HCT116 (cell line): ENCODE measurements at regions not wholly inside any gene's neighbourhood (a gene's known extent, or its start where the extent isn't known, plus 50 kb on each side); places are given as distances from the start of the nearest gene placed in this dataset.

ENCODE experiments used
- ATAC-seq: fragments of 200-7000 bp; cut with Tn5 transposase; 2 replicates; pipeline ENCODE4 v1.9.1; 2020; ENCODE audit warnings: mild to moderate bottlenecking, moderate library complexity
- BruUV-seq: library from RNA; stranded (reverse); fragments of 400-500 nt; replicated peaks from 2 replicates; lab custom pipeline; 2021; lab: Mats Ljungman, UMichigan
- CTCF ChIA-PET: fragments of 300-600 bp; sonication (Branson Sonifier 250); formaldehyde crosslinking; loops from one replicate; lab custom pipeline; 2021; ENCODE audit warnings: antibody characterized with exemption; lab: Charles Lee
- POLR2A ChIA-PET: fragments of 300-600, 350-600 bp; sonication (Branson Sonifier 250); formaldehyde crosslinking; loops from one replicate; lab custom pipeline; 2021; ENCODE audit warnings: antibody characterized with exemption; lab: Charles Lee
- RAD21 ChIA-PET, 2 experiments: fragments of 300-600 bp; sonication (Branson Sonifier 250); formaldehyde crosslinking; loops; one replicate each; lab custom pipeline; 2023; ENCODE audit warnings: low total read pairs in 2 of 2; ENCODE audit not compliant: uncharacterized antibody in 2 of 2, unreplicated experiment in 2 of 2, low non-redundant PET in 1 of 2; lab: Charles Lee
- DNase-seq: peaks from one replicate; pipeline ENCODE4 v3.0.0-alpha.2; 2010; ENCODE audit warnings: low read depth, low spot score
- H2AFZ ChIP-seq: fragments of 200-600 bp; shearing (Covaris generic), sonication (generic); 2 replicates; pipeline ENCODE4 v1.6.1; 2017; ENCODE audit warnings: low read depth, mixed run types, mixed read lengths, antibody characterized with exemption, low read length; ENCODE audit not compliant: poor library complexity, severe bottlenecking
- H3K27ac ChIP-seq: 2 replicates; pipeline ENCODE4 v1.5.1; 2012; ENCODE audit warnings: low read depth, low read length
- H3K27me3 ChIP-seq: fragments of 200-600 bp; sonication (generic); 2 replicates; pipeline ENCODE4 v1.6.1; 2016; ENCODE audit warnings: mixed run types, low read length, mixed read lengths; ENCODE audit not compliant: insufficient read depth
- H3K36me3 ChIP-seq, 2 experiments: fragments of 200-500 bp in 1 of 2; fragments of 200-600 bp in 1 of 2; sonication (Bioruptor generic) in 1 of 2; sonication (generic) in 1 of 2; 2 replicates each; pipeline versions ENCODE4 v1.5.1 to v1.6.1; 2014 to 2016; ENCODE audit warnings: low read length in 2 of 2, inconsistent platforms in 1 of 2, mixed read lengths in 1 of 2, mixed run types in 1 of 2; ENCODE audit not compliant: insufficient read depth in 2 of 2, control insufficient read depth in 1 of 2
- H3K4me1 ChIP-seq, 2 experiments: fragments of 200-600 bp in 1 of 2; sonication (generic) in 1 of 2; 2 replicates each; pipeline versions ENCODE4 v1.5.1 to v1.6.1; 2012 to 2017; ENCODE audit warnings: low read length in 2 of 2, inconsistent platforms in 1 of 2, mild to moderate bottlenecking in 1 of 2, mixed read lengths in 1 of 2, mixed run types in 1 of 2, moderate library complexity in 1 of 2; ENCODE audit not compliant: insufficient read depth in 2 of 2, control insufficient read depth in 1 of 2
- H3K4me2 ChIP-seq: fragments of 200-600 bp; sonication (generic); 2 replicates; pipeline ENCODE4 v1.6.1; 2017; ENCODE audit warnings: mixed run types, low read length, mixed read lengths
- H3K4me3 ChIP-seq, 2 experiments: fragments of 200-600 bp in 1 of 2; sonication (generic) in 1 of 2; replicated peaks in 1 of 2; 2 replicates each; pipeline ENCODE4 v1.5.1; 2011 to 2016; ENCODE audit warnings: low read length in 2 of 2, control low read depth in 1 of 2, low read depth in 1 of 2, mild to moderate bottlenecking in 1 of 2, mixed read lengths in 1 of 2, mixed run types in 1 of 2
- H3K79me2 ChIP-seq: fragments of 200-600 bp; sonication (generic); 2 replicates; pipeline ENCODE4 v1.6.1; 2017; ENCODE audit warnings: mild to moderate bottlenecking, mixed run types, low read length, moderate library complexity, mixed read lengths; ENCODE audit not compliant: insufficient read depth
- H3K9ac ChIP-seq: fragments of 200-600 bp; sonication (generic); 2 replicates; pipeline ENCODE4 v1.6.1; 2016; ENCODE audit warnings: low read length, mixed read lengths
- H3K9me2 ChIP-seq: fragments of 200-600 bp; sonication (generic), shearing (Covaris generic); 2 replicates; pipeline ENCODE4 v1.6.1; 2017; ENCODE audit warnings: mixed run types, mild to moderate bottlenecking, moderate library complexity; ENCODE audit not compliant: insufficient read depth
- H3K9me3 ChIP-seq, 2 experiments: fragments of 200-500 bp in 1 of 2; fragments of 200-600 bp in 1 of 2; sonication (Bioruptor generic) in 1 of 2; sonication (generic) in 1 of 2; 2 replicates each; pipeline ENCODE4 v1.6.1; 2014 to 2017; ENCODE audit warnings: low read length in 2 of 2, mixed read lengths in 2 of 2, inconsistent platforms in 1 of 2, low read depth in 1 of 2, mild to moderate bottlenecking in 1 of 2, mixed run types in 1 of 2, moderate library complexity in 1 of 2; ENCODE audit not compliant: control insufficient read depth in 1 of 2, insufficient read depth in 1 of 2
- H4K20me1 ChIP-seq: fragments of 200-600 bp; sonication (generic), shearing (Covaris generic); 2 replicates; pipeline ENCODE4 v1.6.1; 2017; ENCODE audit warnings: mixed run types, mild to moderate bottlenecking, moderate library complexity; ENCODE audit not compliant: insufficient read depth
- EGR1 ChIP-seq: IDR thresholded peaks from 2 replicates; pipeline ENCODE4 v1.6.1; 2012; ENCODE audit warnings: low read depth
- ELF1 ChIP-seq: IDR thresholded peaks from 2 replicates; pipeline ENCODE4 v1.6.1; 2012; ENCODE audit warnings: low read depth, borderline replicate concordance
- EZH2 ChIP-seq: fragments of 200-600 bp; sonication (generic); IDR thresholded peaks from 2 replicates; pipeline ENCODE4 v1.6.1; 2017; ENCODE audit warnings: antibody characterized with exemption, mixed run types
- EZH2phosphoT487 ChIP-seq: fragments of 200-600 bp; IDR thresholded peaks from 2 replicates; pipeline ENCODE4 v1.6.1; 2018; ENCODE audit warnings: antibody characterized with exemption, borderline replicate concordance
- POLR2A ChIP-seq: IDR thresholded peaks from 2 replicates; pipeline ENCODE4 v1.7.0; 2011; ENCODE audit warnings: borderline replicate concordance; ENCODE audit not compliant: insufficient read depth, insufficient read length; ENCODE audit errors: extremely low read depth
- RAD21 ChIP-seq: IDR thresholded peaks from 2 replicates; pipeline ENCODE4 v1.6.1; 2012; ENCODE audit warnings: low read depth, mild to moderate bottlenecking
- SIN3A ChIP-seq: IDR thresholded peaks from 2 replicates; pipeline ENCODE4 v1.6.1; 2012; ENCODE audit warnings: low read depth
- SRF ChIP-seq: IDR thresholded peaks from 2 replicates; pipeline ENCODE4 v1.6.1; 2012; ENCODE audit warnings: low read depth
- TCF7L2 ChIP-seq: IDR thresholded peaks from 2 replicates; pipeline ENCODE4 v1.7.0; 2011; ENCODE audit warnings: borderline replicate concordance, inconsistent platforms; ENCODE audit not compliant: insufficient read depth, insufficient read length; ENCODE audit errors: extremely low read depth
- ZFX ChIP-seq: fragments of 450-650 bp; IDR thresholded peaks from 2 replicates; pipeline ENCODE4 v1.6.1; 2017
- ZNF274 ChIP-seq: fragments of 200-500 bp; sonication (Bioruptor generic); IDR thresholded peaks from 2 replicates; pipeline ENCODE4 v1.6.1; 2014; ENCODE audit warnings: mild to moderate bottlenecking, low read depth, low read length, inconsistent platforms
- intact Hi-C: fragments of 100-400 bp; cut with micrococcal nuclease; formaldehyde crosslinking; loops from 2 replicates; pipeline ENCODE4 v1.10.0; 2022
- TF ChIP-seq, protein P1 (sequence below): IDR thresholded peaks from 2 replicates; pipeline ENCODE4 v1.6.1; 2011; ENCODE audit warnings: mild to moderate bottlenecking, low read length, moderate library complexity; ENCODE audit not compliant: insufficient replicate concordance; ENCODE audit errors: extremely low read depth
- TF ChIP-seq, protein P2 (sequence below): IDR thresholded peaks from 2 replicates; pipeline ENCODE4 v1.6.1; 2012; ENCODE audit warnings: low read depth
- TF ChIP-seq, protein P3 (sequence below): IDR thresholded peaks from 2 replicates; pipeline ENCODE4 v1.6.1; 2012

DNA sequence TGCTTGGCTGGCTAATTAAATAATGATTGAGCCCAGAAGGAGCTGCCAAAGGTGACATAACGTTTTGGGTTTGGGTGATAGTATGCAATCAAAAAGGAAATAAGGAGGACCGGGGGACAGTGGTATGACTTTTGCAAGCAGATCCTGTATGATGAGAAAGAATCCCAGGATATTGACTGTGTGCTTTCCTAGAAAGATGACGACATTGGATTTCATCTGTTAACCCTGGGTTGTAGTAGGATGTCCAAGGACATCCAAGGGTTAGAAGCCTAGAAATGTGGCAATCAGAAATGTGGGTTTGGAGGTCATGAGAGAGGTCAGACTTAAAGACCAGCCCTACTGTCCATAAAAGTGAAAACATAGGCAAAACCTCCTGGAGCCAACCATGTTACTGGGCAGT, 50.3 kb upstream of the HMHB1 start:
- Histone ChIP-seq H2AFZ (no peak overlapping the region), H3K9me3 (no peaks in the 10 kb centered on the region), H3K4me3 (no peak overlapping the region), H3K79me2 (no peaks in the 10 kb centered on the region), H3K4me1 (no peaks in the 10 kb centered on the region), H3K36me3 (no peaks in the 10 kb centered on the region), H3K27me3 (no peaks in the 10 kb centered on the region), H3K9ac (no peak overlapping the region), H3K27ac (no peak overlapping the region), H4K20me1 (no peaks in the 10 kb centered on the region), H3K4me2 (no peak overlapping the region), H3K9me2 (no peaks in the 10 kb centered on the region)
- TF ChIP-seq SIN3A: no peak
- CTCF ChIA-PET: no interaction called here
- intact Hi-C loops: no loop called here
- ATAC-seq (no peak), DNase-seq (no peak)
- RAD21 ChIA-PET: no interaction called here
- no TSS peak for BruUV-seq
- POLR2A ChIA-PET: no interaction called here

DNA sequence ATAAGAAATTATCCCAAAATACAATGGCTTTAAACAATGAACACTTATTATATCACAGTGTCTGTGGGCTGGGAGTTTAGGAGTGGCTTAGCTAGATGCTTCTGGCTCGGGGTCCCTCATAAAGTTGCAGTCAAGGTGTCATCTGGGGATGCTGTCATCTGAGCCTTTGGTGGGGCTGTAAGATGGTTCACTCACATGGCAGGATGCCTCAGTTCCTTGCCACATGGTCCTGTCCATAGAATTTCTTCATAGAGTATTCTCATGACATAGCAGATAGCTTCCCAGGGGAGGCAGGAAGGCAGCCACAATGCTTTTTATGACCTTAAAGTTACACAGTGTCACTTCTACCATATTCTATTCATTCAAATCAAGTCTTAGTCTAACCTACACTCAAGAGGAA, 51.2 kb upstream of the HMHB1 start:
- H3K36me3 ChIP-seq: no peaks in the 10 kb centered on the region
- no peak for DNase-seq
- no peaks in the 10 kb centered on the region for H3K4me1 ChIP-seq
- no peaks in the 10 kb centered on the region for H4K20me1 ChIP-seq
- no TSS peak for BruUV-seq
- H2AFZ ChIP-seq: no peak overlapping the region
- H3K9me2 ChIP-seq: no peaks in the 10 kb centered on the region
- POLR2A ChIA-PET: no interaction called here
- RAD21 ChIA-PET: no interaction called here
- H3K4me3 ChIP-seq: no peak overlapping the region
- H3K27me3 ChIP-seq: no peaks in the 10 kb centered on the region
- H3K27ac ChIP-seq: no peak overlapping the region
- no peak for TF ChIP-seq SRF
- no peak for TF ChIP-seq EZH2
- TF ChIP-seq TCF7L2: no peak
- TF ChIP-seq, protein P1, sequence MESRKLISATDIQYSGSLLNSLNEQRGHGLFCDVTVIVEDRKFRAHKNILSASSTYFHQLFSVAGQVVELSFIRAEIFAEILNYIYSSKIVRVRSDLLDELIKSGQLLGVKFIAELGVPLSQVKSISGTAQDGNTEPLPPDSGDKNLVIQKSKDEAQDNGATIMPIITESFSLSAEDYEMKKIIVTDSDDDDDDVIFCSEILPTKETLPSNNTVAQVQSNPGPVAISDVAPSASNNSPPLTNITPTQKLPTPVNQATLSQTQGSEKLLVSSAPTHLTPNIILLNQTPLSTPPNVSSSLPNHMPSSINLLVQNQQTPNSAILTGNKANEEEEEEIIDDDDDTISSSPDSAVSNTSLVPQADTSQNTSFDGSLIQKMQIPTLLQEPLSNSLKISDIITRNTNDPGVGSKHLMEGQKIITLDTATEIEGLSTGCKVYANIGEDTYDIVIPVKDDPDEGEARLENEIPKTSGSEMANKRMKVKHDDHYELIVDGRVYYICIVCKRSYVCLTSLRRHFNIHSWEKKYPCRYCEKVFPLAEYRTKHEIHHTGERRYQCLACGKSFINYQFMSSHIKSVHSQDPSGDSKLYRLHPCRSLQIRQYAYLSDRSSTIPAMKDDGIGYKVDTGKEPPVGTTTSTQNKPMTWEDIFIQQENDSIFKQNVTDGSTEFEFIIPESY: no peak
- TF ChIP-seq ZFX: no peak
- no peak for TF ChIP-seq ZNF274
- TF ChIP-seq, protein P2, sequence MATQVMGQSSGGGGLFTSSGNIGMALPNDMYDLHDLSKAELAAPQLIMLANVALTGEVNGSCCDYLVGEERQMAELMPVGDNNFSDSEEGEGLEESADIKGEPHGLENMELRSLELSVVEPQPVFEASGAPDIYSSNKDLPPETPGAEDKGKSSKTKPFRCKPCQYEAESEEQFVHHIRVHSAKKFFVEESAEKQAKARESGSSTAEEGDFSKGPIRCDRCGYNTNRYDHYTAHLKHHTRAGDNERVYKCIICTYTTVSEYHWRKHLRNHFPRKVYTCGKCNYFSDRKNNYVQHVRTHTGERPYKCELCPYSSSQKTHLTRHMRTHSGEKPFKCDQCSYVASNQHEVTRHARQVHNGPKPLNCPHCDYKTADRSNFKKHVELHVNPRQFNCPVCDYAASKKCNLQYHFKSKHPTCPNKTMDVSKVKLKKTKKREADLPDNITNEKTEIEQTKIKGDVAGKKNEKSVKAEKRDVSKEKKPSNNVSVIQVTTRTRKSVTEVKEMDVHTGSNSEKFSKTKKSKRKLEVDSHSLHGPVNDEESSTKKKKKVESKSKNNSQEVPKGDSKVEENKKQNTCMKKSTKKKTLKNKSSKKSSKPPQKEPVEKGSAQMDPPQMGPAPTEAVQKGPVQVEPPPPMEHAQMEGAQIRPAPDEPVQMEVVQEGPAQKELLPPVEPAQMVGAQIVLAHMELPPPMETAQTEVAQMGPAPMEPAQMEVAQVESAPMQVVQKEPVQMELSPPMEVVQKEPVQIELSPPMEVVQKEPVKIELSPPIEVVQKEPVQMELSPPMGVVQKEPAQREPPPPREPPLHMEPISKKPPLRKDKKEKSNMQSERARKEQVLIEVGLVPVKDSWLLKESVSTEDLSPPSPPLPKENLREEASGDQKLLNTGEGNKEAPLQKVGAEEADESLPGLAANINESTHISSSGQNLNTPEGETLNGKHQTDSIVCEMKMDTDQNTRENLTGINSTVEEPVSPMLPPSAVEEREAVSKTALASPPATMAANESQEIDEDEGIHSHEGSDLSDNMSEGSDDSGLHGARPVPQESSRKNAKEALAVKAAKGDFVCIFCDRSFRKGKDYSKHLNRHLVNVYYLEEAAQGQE: no peak
- no peak for TF ChIP-seq EGR1
- no peak for TF ChIP-seq SIN3A
- TF ChIP-seq EZH2phosphoT487: no peak
- no peak for TF ChIP-seq ELF1
- TF ChIP-seq, protein P3, sequence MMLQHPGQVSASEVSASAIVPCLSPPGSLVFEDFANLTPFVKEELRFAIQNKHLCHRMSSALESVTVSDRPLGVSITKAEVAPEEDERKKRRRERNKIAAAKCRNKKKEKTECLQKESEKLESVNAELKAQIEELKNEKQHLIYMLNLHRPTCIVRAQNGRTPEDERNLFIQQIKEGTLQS: no peak
- TF ChIP-seq POLR2A: no peak
- no peak for TF ChIP-seq RAD21
- ATAC-seq: no peak
- H3K9me3 ChIP-seq: no peaks in the 10 kb centered on the region
- H3K4me2 ChIP-seq: no peak overlapping the region
- H3K79me2 ChIP-seq: no peaks in the 10 kb centered on the region
- H3K9ac ChIP-seq: no peak overlapping the region
- CTCF ChIA-PET: no interaction called here
- intact Hi-C loops: no loop called here
